B cell (primary cell): ENCODE measurements at regions not wholly inside any gene's neighbourhood (a gene's known extent, or its start where the extent isn't known, plus 50 kb on each side); places are given as distances from the start of the nearest gene placed in this dataset.

ENCODE experiments used
- ATAC-seq: fragments of 200-7000 bp; cut with Tn5 transposase; one replicate; pipeline ENCODE4 v1.10.0; 2021; ENCODE audit warnings: low read depth, mild to moderate bottlenecking, moderate number of reproducible peaks, moderate library complexity
- CTCF ChIA-PET: fragments of 350-600 bp; sonication (Branson Sonifier 250); formaldehyde crosslinking; loops from one replicate; lab custom pipeline; 2021; ENCODE audit warnings: antibody characterized with exemption, inconsistent platforms; lab: Charles Lee
- POLR2A ChIA-PET: fragments of 350-600 bp; sonication (Branson Sonifier 250); formaldehyde crosslinking; loops from one replicate; lab custom pipeline; 2021; ENCODE audit warnings: antibody characterized with exemption; lab: Charles Lee
- DNase-seq: peaks from one replicate; pipeline ENCODE4 v3.0.0; 2013
- H2AFZ ChIP-seq: 2 replicates; pipeline ENCODE4 v1.6.1; 2012; ENCODE audit warnings: mild to moderate bottlenecking, low read depth, low read length; ENCODE audit not compliant: insufficient read depth, poor library complexity, severe bottlenecking
- H3K27ac ChIP-seq, 2 donors: 1 replicate in 1 of 2; 2 replicates in 1 of 2; pipeline ENCODE4 v1.5.1; 2012 to 2013; ENCODE audit warnings: low read length in 2 of 2, mild to moderate bottlenecking in 2 of 2, moderate library complexity in 1 of 2
- H3K27me3 ChIP-seq, 4 experiments: fragments of 200-600 bp in 1 of 4; sonication (generic) in 1 of 4; replicated peaks in 1 of 4; 1 replicate in 2 of 4; 2 replicates in 2 of 4; pipeline versions ENCODE4 v1.6.1 to v1.7.0; 2013 to 2016; ENCODE audit warnings: low read length in 3 of 4, mild to moderate bottlenecking in 2 of 4, mixed read lengths in 1 of 4, moderate library complexity in 1 of 4; ENCODE audit not compliant: insufficient read depth in 4 of 4, control insufficient read depth in 3 of 4; ENCODE audit errors: control extremely low read depth in 1 of 4
- H3K36me3 ChIP-seq, 2 experiments: replicated peaks in 1 of 2; 1 replicate in 1 of 2; 2 replicates in 1 of 2; pipeline versions ENCODE4 v1.6.1 to v1.7.1; 2013; ENCODE audit warnings: low read length in 1 of 2; ENCODE audit not compliant: insufficient read depth in 2 of 2, control insufficient read depth in 1 of 2; ENCODE audit errors: control extremely low read depth in 1 of 2, extremely low read depth in 1 of 2
- H3K4me1 ChIP-seq, 2 donors: fragments of 200-600 bp in 1 of 2; sonication (generic) in 1 of 2; 1 replicate in 1 of 2; 2 replicates in 1 of 2; pipeline versions ENCODE4 v1.5.1 to v1.6.1; 2013 to 2017; ENCODE audit warnings: low read length in 2 of 2; ENCODE audit not compliant: control insufficient read depth in 2 of 2, insufficient read depth in 2 of 2
- H3K4me2 ChIP-seq: replicated peaks from 2 replicates; pipeline ENCODE3; 2012; ENCODE audit warnings: mild to moderate bottlenecking, low read depth, low read length; ENCODE audit not compliant: poor library complexity, severe bottlenecking
- H3K4me3 ChIP-seq, 5 experiments: fragments of 200-600 bp in 1 of 5; sonication (generic) in 1 of 5; 1 replicate in 3 of 5; 2 replicates in 2 of 5; pipeline versions ENCODE4 v1.5.1 to v1.7.0; 2011 to 2016; ENCODE audit warnings: low read length in 4 of 5, mild to moderate bottlenecking in 4 of 5, low read depth in 2 of 5, control low read depth in 1 of 5, moderate library complexity in 1 of 5; ENCODE audit not compliant: insufficient read depth in 1 of 5; ENCODE audit errors: control extremely low read depth in 1 of 5, extremely low read depth in 1 of 5
- H3K79me2 ChIP-seq: fragments of 200-600 bp; sonication (generic); one replicate; pipeline ENCODE4 v1.6.0; 2016; ENCODE audit warnings: low read length; ENCODE audit not compliant: control insufficient read depth, insufficient read depth
- H3K9ac ChIP-seq: fragments of 200-600 bp; sonication (generic); 2 replicates; pipeline ENCODE4 v1.6.1; 2017; ENCODE audit warnings: mild to moderate bottlenecking, low read length, moderate library complexity
- H3K9me3 ChIP-seq, 3 donors: one replicate each; pipeline versions ENCODE4 v1.6.1 to v1.7.1; 2013; ENCODE audit warnings: low read length in 2 of 3; ENCODE audit not compliant: control insufficient read depth in 2 of 3, insufficient read depth in 1 of 3; ENCODE audit errors: control extremely low read depth in 1 of 3
- H4K20me1 ChIP-seq: 2 replicates; pipeline ENCODE4 v1.6.0; 2012; ENCODE audit warnings: mild to moderate bottlenecking, low read length; ENCODE audit not compliant: insufficient read depth, control insufficient read depth, poor library complexity, severe bottlenecking
- H3K27ac Mint-ChIP-seq: one replicate; pipeline ENCODE4 v1.8.0; 2021; ENCODE audit warnings: mixed read lengths
- H3K27me3 Mint-ChIP-seq: one replicate; pipeline ENCODE4 v1.8.0; 2021; ENCODE audit warnings: mixed read lengths
- H3K4me1 Mint-ChIP-seq: one replicate; pipeline ENCODE4 v1.8.0; 2021; ENCODE audit warnings: mixed read lengths
- H3K4me3 Mint-ChIP-seq: one replicate; pipeline ENCODE4 v1.8.0; 2021; ENCODE audit warnings: mixed read lengths
- H3K9me3 Mint-ChIP-seq: one replicate; pipeline ENCODE4 v1.8.0; 2022; ENCODE audit warnings: mixed read lengths; ENCODE audit not compliant: insufficient read depth
- EZH2 ChIP-seq: IDR thresholded peaks from 2 replicates; pipeline ENCODE4 v1.6.1; 2012; ENCODE audit warnings: borderline replicate concordance, low read depth, mild to moderate bottlenecking, moderate library complexity, low read length; ENCODE audit not compliant: insufficient read depth, poor library complexity, severe bottlenecking
- WGBS: methylation state at CpG from one replicate; pipeline ENCODE4 v1.1.5; 2013; ENCODE audit warnings: missing lambda C conversion rate; ENCODE audit not compliant: insufficient coverage; 5-methylcytosine and 5-hydroxymethylcytosine counted together
- intact Hi-C: fragments of 100-400 bp; cut with micrococcal nuclease; formaldehyde crosslinking; loops from one replicate; pipeline ENCODE4 v1.10.0; 2022
- TF ChIP-seq, protein P1 (sequence below): fragments of 200-600 bp; IDR thresholded peaks from one replicate; pipeline ENCODE4 v1.8.0; 2022; ENCODE audit warnings: antibody characterized with exemption, mild to moderate bottlenecking

- peaks cover 2% of the 10 kb centered on the region for H3K9me3 Mint-ChIP-seq
- intact Hi-C loops: no loop called here
These were observed 380.7 kb upstream of the CELF4 start for GRCh38 chr18:37946324-37946723.

GRCh38 chr18:37944700-37945270 lies 379.2 kb upstream of the CELF4 start:
- Histone ChIP-seq H3K27ac (no peak overlapping the region), H2AFZ (no peak overlapping the region), H3K9me3 (peaks cover 0 to 3% (median 0%) of the 10 kb centered on the region in 3 donors), H3K4me3 (no peak overlapping the region), H3K27me3 (no peaks in the 10 kb centered on the region), H3K9ac (no peak overlapping the region), H3K36me3 (no peaks in the 10 kb centered on the region), H3K79me2 (no peaks in the 10 kb centered on the region), H4K20me1 (no peaks in the 10 kb centered on the region), H3K4me2 (no peak overlapping the region), H3K4me1 (no peaks in the 10 kb centered on the region)
- Mint-ChIP-seq H3K9me3 (peaks cover 2% of the 10 kb centered on the region), H3K4me3 (no peak overlapping the region), H3K27me3 (no peaks in the 10 kb centered on the region), H3K4me1 (no peaks in the 10 kb centered on the region), H3K27ac (no peak overlapping the region)
- ATAC-seq (no peak), DNase-seq (no peak)
- TF ChIP-seq, protein P1, sequence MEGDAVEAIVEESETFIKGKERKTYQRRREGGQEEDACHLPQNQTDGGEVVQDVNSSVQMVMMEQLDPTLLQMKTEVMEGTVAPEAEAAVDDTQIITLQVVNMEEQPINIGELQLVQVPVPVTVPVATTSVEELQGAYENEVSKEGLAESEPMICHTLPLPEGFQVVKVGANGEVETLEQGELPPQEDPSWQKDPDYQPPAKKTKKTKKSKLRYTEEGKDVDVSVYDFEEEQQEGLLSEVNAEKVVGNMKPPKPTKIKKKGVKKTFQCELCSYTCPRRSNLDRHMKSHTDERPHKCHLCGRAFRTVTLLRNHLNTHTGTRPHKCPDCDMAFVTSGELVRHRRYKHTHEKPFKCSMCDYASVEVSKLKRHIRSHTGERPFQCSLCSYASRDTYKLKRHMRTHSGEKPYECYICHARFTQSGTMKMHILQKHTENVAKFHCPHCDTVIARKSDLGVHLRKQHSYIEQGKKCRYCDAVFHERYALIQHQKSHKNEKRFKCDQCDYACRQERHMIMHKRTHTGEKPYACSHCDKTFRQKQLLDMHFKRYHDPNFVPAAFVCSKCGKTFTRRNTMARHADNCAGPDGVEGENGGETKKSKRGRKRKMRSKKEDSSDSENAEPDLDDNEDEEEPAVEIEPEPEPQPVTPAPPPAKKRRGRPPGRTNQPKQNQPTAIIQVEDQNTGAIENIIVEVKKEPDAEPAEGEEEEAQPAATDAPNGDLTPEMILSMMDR: no peak
- TF ChIP-seq EZH2: no peak
- POLR2A ChIA-PET: no interaction called here
- CTCF ChIA-PET: no interaction called here
- WGBS: 100% methylated on average over 2 of the region's 3 CpGs
- intact Hi-C loops: no loop called here

More at GRCh38 chr18:37946324-37946723, 380.7 kb upstream of the CELF4 start:
- Histone ChIP-seq H3K4me2 (no peak overlapping the region), H3K9ac (no peak overlapping the region), H4K20me1 (no peaks in the 10 kb centered on the region), H3K4me1 (no peaks in the 10 kb centered on the region), H3K79me2 (no peaks in the 10 kb centered on the region), H2AFZ (no peak overlapping the region), H3K27me3 (no peaks in the 10 kb centered on the region), H3K9me3 (peaks cover 0 to 3% (median 0%) of the 10 kb centered on the region in 3 donors), H3K27ac (no peak overlapping the region), H3K4me3 (no peak overlapping the region), H3K36me3 (no peaks in the 10 kb centered on the region)
- DNase-seq: no peak
- H3K4me3 Mint-ChIP-seq: no peak overlapping the region
- no peaks in the 10 kb centered on the region for H3K4me1 Mint-ChIP-seq
- ATAC-seq: no peak
- CTCF ChIA-PET: no interaction called here
- POLR2A ChIA-PET: no interaction called here
- no peak overlapping the region for H3K27ac Mint-ChIP-seq
- TF ChIP-seq EZH2: no peak
- TF ChIP-seq, protein P1: no peak
- 100% methylated on average over 1 of the region's 4 CpGs for WGBS
- H3K27me3 Mint-ChIP-seq: no peaks in the 10 kb centered on the region
